ENCODE measurements at regions not wholly inside any gene's neighbourhood (a gene's known extent, or its start where the extent isn't known, plus 50 kb on each side); places are given as distances from the start of the nearest gene placed in this dataset.

- TF ChIP-seq, protein P1, sequence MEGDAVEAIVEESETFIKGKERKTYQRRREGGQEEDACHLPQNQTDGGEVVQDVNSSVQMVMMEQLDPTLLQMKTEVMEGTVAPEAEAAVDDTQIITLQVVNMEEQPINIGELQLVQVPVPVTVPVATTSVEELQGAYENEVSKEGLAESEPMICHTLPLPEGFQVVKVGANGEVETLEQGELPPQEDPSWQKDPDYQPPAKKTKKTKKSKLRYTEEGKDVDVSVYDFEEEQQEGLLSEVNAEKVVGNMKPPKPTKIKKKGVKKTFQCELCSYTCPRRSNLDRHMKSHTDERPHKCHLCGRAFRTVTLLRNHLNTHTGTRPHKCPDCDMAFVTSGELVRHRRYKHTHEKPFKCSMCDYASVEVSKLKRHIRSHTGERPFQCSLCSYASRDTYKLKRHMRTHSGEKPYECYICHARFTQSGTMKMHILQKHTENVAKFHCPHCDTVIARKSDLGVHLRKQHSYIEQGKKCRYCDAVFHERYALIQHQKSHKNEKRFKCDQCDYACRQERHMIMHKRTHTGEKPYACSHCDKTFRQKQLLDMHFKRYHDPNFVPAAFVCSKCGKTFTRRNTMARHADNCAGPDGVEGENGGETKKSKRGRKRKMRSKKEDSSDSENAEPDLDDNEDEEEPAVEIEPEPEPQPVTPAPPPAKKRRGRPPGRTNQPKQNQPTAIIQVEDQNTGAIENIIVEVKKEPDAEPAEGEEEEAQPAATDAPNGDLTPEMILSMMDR (IDR thresholded peaks at IDR 0.05), result no peak
- no peak for TF ChIP-seq EP300 (IDR thresholded peaks at IDR 0.05; ENCODE audit: low read depth)
- TF ChIP-seq POLR2AphosphoS5 (IDR thresholded peaks at IDR 0.05), result no peak
Observed at GRCh38 chr5:91599863-91600262, 216.7 kb upstream of the ARRDC3 start.
